ENCODE measurements at regions not wholly inside any gene's neighbourhood (a gene's known extent, or its start where the extent isn't known, plus 50 kb on each side); places are given as distances from the start of the nearest gene placed in this dataset.
"Not testable (repeated sequence)": the region's sequence is repeated elsewhere in the genome, so short reads cannot be mapped to it uniquely, and the experiment has no call there.

DNA sequence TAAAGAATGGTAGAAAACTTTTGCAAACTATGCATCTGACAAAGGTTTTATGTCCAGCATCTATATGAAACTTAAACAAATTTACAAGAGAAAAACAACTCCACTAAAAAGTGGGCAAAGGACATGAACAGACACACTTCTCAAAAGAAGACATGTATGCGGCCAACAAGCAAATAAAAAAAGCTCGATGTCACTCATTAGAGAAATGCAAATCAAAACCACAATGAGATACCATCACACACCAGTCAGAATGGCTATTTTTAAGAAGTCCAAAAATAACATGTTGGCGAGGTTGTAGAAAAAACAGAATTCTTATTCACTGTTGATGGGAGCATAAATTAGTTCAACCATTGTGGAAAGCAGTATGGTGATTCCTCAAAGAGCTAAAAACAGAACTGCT is 83.1 kb upstream of the IZUMO3 start:
- TF ChIP-seq, protein P1, sequence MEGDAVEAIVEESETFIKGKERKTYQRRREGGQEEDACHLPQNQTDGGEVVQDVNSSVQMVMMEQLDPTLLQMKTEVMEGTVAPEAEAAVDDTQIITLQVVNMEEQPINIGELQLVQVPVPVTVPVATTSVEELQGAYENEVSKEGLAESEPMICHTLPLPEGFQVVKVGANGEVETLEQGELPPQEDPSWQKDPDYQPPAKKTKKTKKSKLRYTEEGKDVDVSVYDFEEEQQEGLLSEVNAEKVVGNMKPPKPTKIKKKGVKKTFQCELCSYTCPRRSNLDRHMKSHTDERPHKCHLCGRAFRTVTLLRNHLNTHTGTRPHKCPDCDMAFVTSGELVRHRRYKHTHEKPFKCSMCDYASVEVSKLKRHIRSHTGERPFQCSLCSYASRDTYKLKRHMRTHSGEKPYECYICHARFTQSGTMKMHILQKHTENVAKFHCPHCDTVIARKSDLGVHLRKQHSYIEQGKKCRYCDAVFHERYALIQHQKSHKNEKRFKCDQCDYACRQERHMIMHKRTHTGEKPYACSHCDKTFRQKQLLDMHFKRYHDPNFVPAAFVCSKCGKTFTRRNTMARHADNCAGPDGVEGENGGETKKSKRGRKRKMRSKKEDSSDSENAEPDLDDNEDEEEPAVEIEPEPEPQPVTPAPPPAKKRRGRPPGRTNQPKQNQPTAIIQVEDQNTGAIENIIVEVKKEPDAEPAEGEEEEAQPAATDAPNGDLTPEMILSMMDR (optimal IDR thresholded peaks at IDR 0.05 in 1 of 3, IDR thresholded peaks at IDR 0.05 in 1 of 3, conservative IDR thresholded peaks at IDR 0.05 in 1 of 3; ENCODE audit: extremely low read depth in 1 of 3, insufficient read depth in 2 of 3, low read length in 3 of 3) = not testable (repeated sequence)
- TF ChIP-seq EZH2 (IDR thresholded peaks at IDR 0.05; ENCODE audit: low read length) = not testable (repeated sequence)
